Osteoblast (primary cell): ENCODE measurements at regions not wholly inside any gene's neighbourhood (a gene's known extent, or its start where the extent isn't known, plus 50 kb on each side); places are given as distances from the start of the nearest gene placed in this dataset.

Experiments
- DNase-seq: peaks from one replicate; pipeline ENCODE4 v3.0.0; 2011; ENCODE audit warnings: low spot score, mixed read lengths; ENCODE audit not compliant: insufficient read length; ENCODE audit errors: missing footprints
- H2AFZ ChIP-seq: 2 replicates; pipeline ENCODE4 v1.6.0; 2011; ENCODE audit warnings: mild to moderate bottlenecking, low read length
- H3K27ac ChIP-seq: 2 replicates; pipeline ENCODE4 v1.5.1; 2011; ENCODE audit warnings: mild to moderate bottlenecking, low read depth, low read length, moderate library complexity
- H3K27me3 ChIP-seq: 2 replicates; pipeline ENCODE4 v1.6.0; 2012; ENCODE audit warnings: mild to moderate bottlenecking, control low read depth, inconsistent platforms, low read length, moderate library complexity; ENCODE audit not compliant: insufficient read depth
- H3K36me3 ChIP-seq: 2 replicates; pipeline ENCODE4 v1.5.1; 2011; ENCODE audit warnings: mild to moderate bottlenecking, low read length, control low read depth, moderate library complexity; ENCODE audit not compliant: insufficient read depth
- H3K4me1 ChIP-seq: 2 replicates; pipeline ENCODE4 v1.5.1; 2011; ENCODE audit warnings: mild to moderate bottlenecking, low read length, control low read depth, moderate library complexity; ENCODE audit not compliant: insufficient read depth
- H3K4me2 ChIP-seq: 2 replicates; pipeline ENCODE4 v1.6.0; 2011; ENCODE audit warnings: mild to moderate bottlenecking, low read length; ENCODE audit not compliant: insufficient read depth
- H3K4me3 ChIP-seq: fragments of 200-600 bp; sonication (generic); 3 replicates; pipeline ENCODE4 v1.5.1; 2012; ENCODE audit warnings: mild to moderate bottlenecking, low read length, inconsistent platforms; ENCODE audit not compliant: insufficient read depth
- H3K79me2 ChIP-seq: 2 replicates; pipeline ENCODE4 v1.6.0; 2012; ENCODE audit warnings: mild to moderate bottlenecking, low read length, control low read depth, inconsistent platforms; ENCODE audit not compliant: insufficient read depth
- H3K9me3 ChIP-seq: 2 replicates; pipeline ENCODE4 v1.5.1; 2011; ENCODE audit warnings: low read depth, low read length, control low read depth
- H4K20me1 ChIP-seq: 2 replicates; pipeline ENCODE4 v1.6.0; 2012; ENCODE audit warnings: mild to moderate bottlenecking, low read length, control low read depth; ENCODE audit not compliant: insufficient read depth
- CTCF ChIP-seq: IDR thresholded peaks from 2 replicates; pipeline ENCODE4 v1.5.1; 2011; ENCODE audit warnings: mild to moderate bottlenecking, low read depth, low read length, moderate library complexity; ENCODE audit errors: extremely low read depth

DNA sequence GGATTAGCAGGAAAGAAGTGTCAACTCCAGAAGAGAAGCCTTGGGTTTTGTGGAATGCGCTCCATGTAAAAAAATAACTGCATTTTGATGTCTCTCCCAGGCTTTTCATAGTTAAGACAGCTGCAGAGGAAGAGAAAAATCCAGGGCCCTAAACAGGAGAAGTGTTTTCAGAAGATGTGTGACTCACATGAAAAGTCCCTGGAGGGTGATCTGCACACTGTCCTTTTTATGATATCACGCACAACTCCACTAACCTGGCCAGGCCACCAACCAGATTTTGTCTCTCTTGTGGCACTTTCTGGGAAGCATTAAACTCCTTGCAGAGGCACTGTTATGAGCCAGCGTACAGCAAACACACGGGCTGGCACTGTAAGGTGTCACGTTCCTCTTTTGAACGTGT is 267.3 kb downstream of the FGF9 start:
- no peaks in the 10 kb centered on the region for H3K9me3 ChIP-seq
- no peak overlapping the region for H3K27ac ChIP-seq
- H4K20me1 ChIP-seq = no peaks in the 10 kb centered on the region
- H3K27me3 ChIP-seq = no peaks in the 10 kb centered on the region
- H2AFZ ChIP-seq = no peak overlapping the region
- no peak for TF ChIP-seq CTCF
- H3K4me3 ChIP-seq = no peak overlapping the region
- no peak for DNase-seq
- no peaks in the 10 kb centered on the region for H3K4me1 ChIP-seq
- no peaks in the 10 kb centered on the region for H3K79me2 ChIP-seq
- H3K36me3 ChIP-seq = no peaks in the 10 kb centered on the region
- H3K4me2 ChIP-seq = no peak overlapping the region

DNA sequence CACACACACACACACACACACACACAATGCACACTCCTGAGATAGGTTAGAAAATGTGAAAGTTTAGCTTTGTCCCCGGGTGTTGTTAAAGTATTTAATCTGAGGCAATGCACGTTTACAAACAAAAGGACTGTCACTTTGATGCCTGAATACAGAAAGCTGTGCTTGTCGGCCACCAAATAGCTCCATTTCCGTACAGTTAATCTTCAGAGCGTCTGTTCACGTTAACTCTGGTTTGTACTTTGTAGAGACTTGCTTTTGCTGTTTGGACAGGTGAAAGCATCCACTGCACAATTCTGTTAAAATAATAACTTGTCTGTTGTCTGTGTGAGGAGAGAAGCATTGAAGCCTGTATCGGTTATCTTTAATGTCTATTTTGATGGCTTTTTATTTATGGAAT is 267.8 kb downstream of the FGF9 start:
- no peaks in the 10 kb centered on the region for H4K20me1 ChIP-seq

DNA sequence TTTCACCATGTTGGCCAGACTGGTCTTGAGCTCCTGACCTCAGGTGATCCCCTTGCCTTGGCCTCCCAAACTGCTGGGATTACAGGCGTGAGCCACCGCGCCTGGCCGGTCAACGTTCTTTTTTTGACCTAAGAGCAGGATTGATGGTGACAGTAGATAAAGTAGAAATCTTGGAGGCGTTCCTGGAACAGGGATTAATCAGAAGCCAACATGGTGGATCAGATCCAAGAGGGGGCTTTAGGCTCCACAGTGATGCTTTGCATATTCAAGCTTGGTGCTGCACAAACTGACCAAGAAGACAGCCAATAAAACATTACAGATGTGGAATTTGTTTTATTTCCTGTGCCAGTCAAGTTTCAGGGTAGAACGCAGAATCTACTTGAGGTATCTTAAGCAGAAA is 271.2 kb downstream of the FGF9 start:
- H3K36me3 ChIP-seq = no peaks in the 10 kb centered on the region
- no peak overlapping the region for H3K4me3 ChIP-seq
- TF ChIP-seq CTCF = no peak
- H3K27me3 ChIP-seq = no peaks in the 10 kb centered on the region
- no peak overlapping the region for H3K27ac ChIP-seq
- H4K20me1 ChIP-seq = no peaks in the 10 kb centered on the region
- H3K4me1 ChIP-seq = no peaks in the 10 kb centered on the region
- H3K79me2 ChIP-seq = no peaks in the 10 kb centered on the region
- no peak for DNase-seq
- H3K9me3 ChIP-seq = no peaks in the 10 kb centered on the region
- H2AFZ ChIP-seq = no peak overlapping the region
- no peak overlapping the region for H3K4me2 ChIP-seq

More for the DNA sequence above, 267.8 kb downstream of the FGF9 start:
- no peak for DNase-seq
- no peak overlapping the region for H2AFZ ChIP-seq
- H3K27me3 ChIP-seq = no peaks in the 10 kb centered on the region
- TF ChIP-seq CTCF = no peak
- no peaks in the 10 kb centered on the region for H3K79me2 ChIP-seq
- no peak overlapping the region for H3K4me3 ChIP-seq
- H3K27ac ChIP-seq = no peak overlapping the region
- H3K4me1 ChIP-seq = no peaks in the 10 kb centered on the region
- H3K36me3 ChIP-seq = no peaks in the 10 kb centered on the region
- no peak overlapping the region for H3K4me2 ChIP-seq
- no peaks in the 10 kb centered on the region for H3K9me3 ChIP-seq

GRCh38 chr13:21944610-21945009 is 273.7 kb downstream of the FGF9 start:
- Histone ChIP-seq H3K9me3 (no peaks in the 10 kb centered on the region), H3K27me3 (no peaks in the 10 kb centered on the region), H2AFZ (no peak overlapping the region), H3K4me1 (no peaks in the 10 kb centered on the region), H3K4me3 (no peak overlapping the region), H3K36me3 (no peaks in the 10 kb centered on the region), H4K20me1 (no peaks in the 10 kb centered on the region), H3K4me2 (no peak overlapping the region), H3K27ac (no peak overlapping the region), H3K79me2 (no peaks in the 10 kb centered on the region)
- DNase-seq = no peak
- no peak for TF ChIP-seq CTCF
